ENCODE measurements at regions not wholly inside any gene's neighbourhood (a gene's known extent, or its start where the extent isn't known, plus 50 kb on each side); places are given as distances from the start of the nearest gene placed in this dataset.
"Not testable (repeated sequence)": the region's sequence is repeated elsewhere in the genome, so short reads cannot be mapped to it uniquely, and the experiment has no call there.

- not testable (repeated sequence) for H3K36me3 ChIP-seq (ENCODE audit: control insufficient read depth in 1 of 2, insufficient read depth in 2 of 2, low read depth in 1 of 2, low read length in 2 of 2); H2AK5ac ChIP-seq (ENCODE audit: low read length, severe bottlenecking); H3K18ac ChIP-seq (ENCODE audit: low read depth in 1 of 2, low read length in 2 of 2); H2BK5ac ChIP-seq (ENCODE audit: low read depth, low read length, poor library complexity, severe bottlenecking); H3K4me1 ChIP-seq (ENCODE audit: control insufficient read depth, insufficient read depth, low read depth, low read length); H3K4me2 ChIP-seq (ENCODE audit: low read length, poor library complexity, severe bottlenecking); H2AFZ ChIP-seq (ENCODE audit: low read depth, low read length); H2BK120ac ChIP-seq (ENCODE audit: low read depth, low read length); H3K79me1 ChIP-seq (replicated peaks; ENCODE audit: low read length, poor library complexity, severe bottlenecking); H2BK12ac ChIP-seq (ENCODE audit: low read length in 2 of 2); H3K23ac ChIP-seq (ENCODE audit: low read length in 2 of 2); H3K4ac ChIP-seq (ENCODE audit: low read depth in 1 of 2, low read length in 2 of 2); DNase-seq; H3K14ac ChIP-seq (ENCODE audit: low read length in 2 of 2); H4K91ac ChIP-seq (ENCODE audit: low read length); H3K9me3 ChIP-seq (ENCODE audit: control insufficient read depth, low read length); H3K27ac ChIP-seq (ENCODE audit: low read length, poor library complexity, severe bottlenecking); H3K4me3 ChIP-seq (ENCODE audit: insufficient read depth in 1 of 2, low read depth in 1 of 2, low read length in 2 of 2); H3K27me3 ChIP-seq (ENCODE audit: control insufficient read depth in 1 of 2, insufficient read depth in 1 of 2, low read length in 2 of 2); H2BK15ac ChIP-seq (ENCODE audit: low read depth, poor library complexity, severe bottlenecking); H4K8ac ChIP-seq (ENCODE audit: low read length)
- whole genome bisulfite sequencing: 98% methylated on average over 8 of the region's 8 CpGs
- peak overlapping the region; percentile 65 for H3K9ac ChIP-seq (ENCODE audit: low read length)
Observed at GRCh38 chr2:195564625-195565135, 92.3 kb upstream of the SLC39A10 start.

DNA sequence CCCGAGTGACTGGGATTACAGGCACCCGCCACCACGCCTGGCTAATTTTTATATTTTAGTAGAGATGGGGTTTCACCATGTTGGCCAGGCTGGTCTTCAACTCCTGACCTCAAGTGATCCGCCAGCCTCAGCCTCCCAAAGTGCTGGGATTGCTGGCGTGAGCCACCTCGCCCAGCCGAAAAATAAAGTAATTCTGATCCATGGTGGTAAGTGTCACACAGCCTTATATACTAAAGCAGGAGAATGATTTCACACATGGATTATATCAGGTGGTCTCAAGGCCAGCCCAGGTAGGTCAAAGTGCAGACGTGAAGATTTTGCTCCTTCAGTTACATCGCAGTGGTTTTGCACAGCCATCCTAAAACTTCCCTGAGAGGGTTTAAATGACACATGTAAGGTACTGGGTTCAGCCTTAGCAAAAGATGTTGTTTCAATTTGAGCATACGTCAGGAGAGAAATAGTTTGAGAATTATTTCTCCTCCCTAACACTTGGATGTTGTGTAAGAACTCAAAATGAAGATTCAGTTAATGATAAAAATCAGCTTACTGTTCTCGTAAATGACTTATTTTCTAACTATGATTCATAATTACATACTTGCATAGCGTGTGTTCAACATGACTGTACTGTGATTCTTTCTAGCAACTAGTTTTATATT is 93.0 kb upstream of the SLC39A10 start:
- Histone ChIP-seq H4K8ac (ENCODE audit: low read length) (no peak overlapping the region), H3K18ac (ENCODE audit: low read depth in 1 of 2, low read length in 2 of 2) (no peak overlapping the region), H2BK5ac (ENCODE audit: low read depth, low read length, poor library complexity, severe bottlenecking) (no peak overlapping the region), H2BK120ac (ENCODE audit: low read depth, low read length) (no peak overlapping the region), H2BK15ac (ENCODE audit: low read depth, poor library complexity, severe bottlenecking) (no peak overlapping the region), H3K36me3 (ENCODE audit: control insufficient read depth in 1 of 2, insufficient read depth in 2 of 2, low read depth in 1 of 2, low read length in 2 of 2) (no peaks in the 10 kb centered on the region), H2AK5ac (ENCODE audit: low read length, severe bottlenecking) (no peak overlapping the region), H2BK12ac (ENCODE audit: low read length in 2 of 2) (no peak overlapping the region), H4K91ac (ENCODE audit: low read length) (no peak overlapping the region), H3K9me3 (ENCODE audit: control insufficient read depth, low read length) (no peaks in the 10 kb centered on the region), H3K9ac (ENCODE audit: low read length) (peak overlapping the region; percentile 65), H3K14ac (ENCODE audit: low read length in 2 of 2) (no peak overlapping the region), H3K4me3 (ENCODE audit: insufficient read depth in 1 of 2, low read depth in 1 of 2, low read length in 2 of 2) (peak overlapping the region in 1 of 2 experiments; percentile 7), H3K27me3 (ENCODE audit: control insufficient read depth in 1 of 2, insufficient read depth in 1 of 2, low read length in 2 of 2) (no peaks in the 10 kb centered on the region), H3K79me1 (replicated peaks; ENCODE audit: low read length, poor library complexity, severe bottlenecking) (no peaks in the 10 kb centered on the region), H3K4me1 (ENCODE audit: control insufficient read depth, insufficient read depth, low read depth, low read length) (peaks cover 2% of the 10 kb centered on the region), H3K4ac (ENCODE audit: low read depth in 1 of 2, low read length in 2 of 2) (no peak overlapping the region), H2AFZ (ENCODE audit: low read depth, low read length) (no peak overlapping the region), H3K23ac (ENCODE audit: low read length in 2 of 2) (no peak overlapping the region), H3K27ac (ENCODE audit: low read length, poor library complexity, severe bottlenecking) (no peak overlapping the region), H3K4me2 (ENCODE audit: low read length, poor library complexity, severe bottlenecking) (no peak overlapping the region)
- WGBS: 97% methylated on average over 9 of the region's 12 CpGs
- DNase-seq: peak; percentile 42

GRCh38 chr2:195562570-195563566 is 94.2 kb upstream of the SLC39A10 start:
- no peak overlapping the region for H3K27ac ChIP-seq (ENCODE audit: low read length, poor library complexity, severe bottlenecking)
- peak overlapping the region in 1 of 2 experiments; percentile 52 for H3K18ac ChIP-seq (ENCODE audit: low read depth in 1 of 2, low read length in 2 of 2)
- H2BK15ac ChIP-seq (ENCODE audit: low read depth, poor library complexity, severe bottlenecking): no peak overlapping the region
- H3K27me3 ChIP-seq (ENCODE audit: control insufficient read depth in 1 of 2, insufficient read depth in 1 of 2, low read length in 2 of 2): no peaks in the 10 kb centered on the region
- H3K4ac ChIP-seq (ENCODE audit: low read depth in 1 of 2, low read length in 2 of 2): no peak overlapping the region
- no peak overlapping the region for H3K4me3 ChIP-seq (ENCODE audit: insufficient read depth in 1 of 2, low read depth in 1 of 2, low read length in 2 of 2)
- H4K91ac ChIP-seq (ENCODE audit: low read length): no peak overlapping the region
- WGBS: 98% methylated on average over 11 of the region's 28 CpGs
- H2AK5ac ChIP-seq (ENCODE audit: low read length, severe bottlenecking): no peak overlapping the region
- H2BK5ac ChIP-seq (ENCODE audit: low read depth, low read length, poor library complexity, severe bottlenecking): no peak overlapping the region
- peak; percentile 12 for DNase-seq
- no peaks in the 10 kb centered on the region for H3K79me1 ChIP-seq (replicated peaks; ENCODE audit: low read length, poor library complexity, severe bottlenecking)
- no peak overlapping the region for H2BK120ac ChIP-seq (ENCODE audit: low read depth, low read length)
- H3K9ac ChIP-seq (ENCODE audit: low read length): peak overlapping the region; percentile 26
- H3K14ac ChIP-seq (ENCODE audit: low read length in 2 of 2): no peak overlapping the region
- no peaks in the 10 kb centered on the region for H3K9me3 ChIP-seq (ENCODE audit: control insufficient read depth, low read length)
- H3K4me2 ChIP-seq (ENCODE audit: low read length, poor library complexity, severe bottlenecking): no peak overlapping the region
- no peaks in the 10 kb centered on the region for H3K36me3 ChIP-seq (ENCODE audit: control insufficient read depth in 1 of 2, insufficient read depth in 2 of 2, low read depth in 1 of 2, low read length in 2 of 2)
- no peak overlapping the region for H2AFZ ChIP-seq (ENCODE audit: low read depth, low read length)
- peaks cover 2% of the 10 kb centered on the region for H3K4me1 ChIP-seq (ENCODE audit: control insufficient read depth, insufficient read depth, low read depth, low read length)
- no peak overlapping the region for H3K23ac ChIP-seq (ENCODE audit: low read length in 2 of 2)
- H4K8ac ChIP-seq (ENCODE audit: low read length): no peak overlapping the region
- no peak overlapping the region for H2BK12ac ChIP-seq (ENCODE audit: low read length in 2 of 2)
